ENCODE measurements at regions not wholly inside any gene's neighbourhood (a gene's known extent, or its start where the extent isn't known, plus 50 kb on each side); places are given as distances from the start of the nearest gene placed in this dataset.

- 95% methylated on average over 6 of the region's 6 CpGs for WGBS (ENCODE audit: insufficient coverage, insufficient replicate concordance, low lambda C conversion rate, missing lambda C conversion rate)
- RAD21 ChIA-PET (ENCODE audit: unreplicated experiment): no interaction called here
- POLR2A ChIA-PET: interaction anchor here (0.6 kb wide), 1 partner anchor 1147 kb away, joined by 4 read pairs; no protein-coding TSS in a partner anchor
- no peak for TF ChIP-seq ZBED1 (IDR thresholded peaks at IDR 0.05; ENCODE audit: borderline replicate concordance)
- TF ChIP-seq ZNF217 (IDR thresholded peaks at IDR 0.05): no peak
- TF ChIP-seq ZBTB11 (CRISPR knock-in tag; IDR thresholded peaks at IDR 0.05): no peak
- TF ChIP-seq BHLHE40 (IDR thresholded peaks at IDR 0.05; ENCODE audit: borderline replicate concordance in 1 of 2, low read depth in 2 of 2, low read length in 1 of 2): no peak
- TF ChIP-seq POLR2AphosphoS2 (IDR thresholded peaks at IDR 0.05; ENCODE audit: low read depth, low read length): no peak
- no peak for TF ChIP-seq NFYB (IDR thresholded peaks at IDR 0.05; ENCODE audit: insufficient read depth, low read depth, low read length)
- TF ChIP-seq ZNF274 (IDR thresholded peaks at IDR 0.05; ENCODE audit: insufficient read depth, insufficient read length): no peak
- no peak for TF ChIP-seq NBN (IDR thresholded peaks at IDR 0.05)
- no peak for TF ChIP-seq ZBTB33 (IDR thresholded peaks at IDR 0.05)
- no peak for TF ChIP-seq BCL3 (IDR thresholded peaks at IDR 0.05; ENCODE audit: borderline replicate concordance, insufficient read depth, low read depth, low read length, poor library complexity, severe bottlenecking)
- no peak for TF ChIP-seq MEF2A (IDR thresholded peaks at IDR 0.05; ENCODE audit: insufficient read depth, low read depth, low read length)
- TF ChIP-seq ZNF384 (IDR thresholded peaks at IDR 0.05; ENCODE audit: borderline replicate concordance, low read depth, low read length): no peak
- no peak for TF ChIP-seq EGR1 (IDR thresholded peaks at IDR 0.05; ENCODE audit: borderline replicate concordance in 1 of 2, low read depth in 2 of 2, low read length in 2 of 2)
- TF ChIP-seq HDGF (IDR thresholded peaks at IDR 0.05): no peak
- no peak for TF ChIP-seq ELK1 (IDR thresholded peaks at IDR 0.05; ENCODE audit: low read depth, low read length)
- TF ChIP-seq SMC3 (IDR thresholded peaks at IDR 0.05; ENCODE audit: borderline replicate concordance, low read length): no peak
- no peak for TF ChIP-seq LARP7 (IDR thresholded peaks at IDR 0.05)
- no peak for TF ChIP-seq NR2F1 (conservative IDR thresholded peaks at IDR 0.05)
- TF ChIP-seq JUNB (IDR thresholded peaks at IDR 0.05): no peak
Measured at GRCh38 chr4:123305736-123306135, 90.9 kb upstream of the SPRY1 start.

More at GRCh38 chr4:123305736-123306135, 90.9 kb upstream of the SPRY1 start:
- SMC1A ChIA-PET (ENCODE audit: uncharacterized antibody, unreplicated experiment): interaction anchor here (0.7 to 2.0 kb wide), 2 partner anchors 15 to 19 kb away, joined by 4 to 8 read pairs; no protein-coding TSS in a partner anchor
- FAIRE-seq: no peak
- no peak overlapping the region for H2AFZ ChIP-seq (ENCODE audit: control insufficient read depth, low read depth, low read length)
- H4K20me1 ChIP-seq (ENCODE audit: control insufficient read depth, insufficient read depth): no peaks in the 10 kb centered on the region
- H3K27ac ChIP-seq (ENCODE audit: control insufficient read depth, insufficient read depth): no peak overlapping the region
- H3K4me2 ChIP-seq (ENCODE audit: control insufficient read depth, insufficient read depth): no peak overlapping the region
- H3K27me3 ChIP-seq (replicated peaks in 1 of 2; ENCODE audit: control insufficient read depth in 2 of 2, insufficient read depth in 2 of 2, low read length in 1 of 2): no peaks in the 10 kb centered on the region
- no peak overlapping the region for H3K9ac ChIP-seq (ENCODE audit: control insufficient read depth, insufficient read depth, low read length)
- H3K4me1 ChIP-seq (ENCODE audit: control insufficient read depth, insufficient read depth, low read length): no peaks in the 10 kb centered on the region
- H3K4me3 ChIP-seq: no peak overlapping the region
- no peak for ATAC-seq
- no TSS peak for BruUV-seq (replicated peaks)
- intact Hi-C loops (cut with micrococcal nuclease; ENCODE audit: unreplicated experiment): no loop called here
- CTCF ChIA-PET: no interaction called here
- H3K9me3 ChIP-seq (replicated peaks; ENCODE audit: control insufficient read depth, insufficient read depth, low read length): no peaks in the 10 kb centered on the region
- no peak for DNase-seq (ENCODE audit: low read depth, low spot score)
- no peaks in the 10 kb centered on the region for H3K79me2 ChIP-seq (ENCODE audit: control insufficient read depth, insufficient read depth, low read length)
- in situ Hi-C loops (cut with MboI): no loop called here
- H3K36me3 ChIP-seq (ENCODE audit: control insufficient read depth in 2 of 2, insufficient read depth in 2 of 2, low read length in 1 of 2): no peaks in the 10 kb centered on the region
